ENCODE measurements at regions not wholly inside any gene's neighbourhood (a gene's known extent, or its start where the extent isn't known, plus 50 kb on each side); places are given as distances from the start of the nearest gene placed in this dataset.

- TF ChIP-seq CTCF (IDR thresholded peaks at IDR 0.05) (no peak), POLR2A (IDR thresholded peaks at IDR 0.05; ENCODE audit: low read depth) (no peak)
These were observed 508.9 kb upstream of the ARGLU1 start for GRCh38 chr13:107076801-107077200.
